ENCODE measurements at regions not wholly inside any gene's neighbourhood (a gene's known extent, or its start where the extent isn't known, plus 50 kb on each side); places are given as distances from the start of the nearest gene placed in this dataset.

DNA sequence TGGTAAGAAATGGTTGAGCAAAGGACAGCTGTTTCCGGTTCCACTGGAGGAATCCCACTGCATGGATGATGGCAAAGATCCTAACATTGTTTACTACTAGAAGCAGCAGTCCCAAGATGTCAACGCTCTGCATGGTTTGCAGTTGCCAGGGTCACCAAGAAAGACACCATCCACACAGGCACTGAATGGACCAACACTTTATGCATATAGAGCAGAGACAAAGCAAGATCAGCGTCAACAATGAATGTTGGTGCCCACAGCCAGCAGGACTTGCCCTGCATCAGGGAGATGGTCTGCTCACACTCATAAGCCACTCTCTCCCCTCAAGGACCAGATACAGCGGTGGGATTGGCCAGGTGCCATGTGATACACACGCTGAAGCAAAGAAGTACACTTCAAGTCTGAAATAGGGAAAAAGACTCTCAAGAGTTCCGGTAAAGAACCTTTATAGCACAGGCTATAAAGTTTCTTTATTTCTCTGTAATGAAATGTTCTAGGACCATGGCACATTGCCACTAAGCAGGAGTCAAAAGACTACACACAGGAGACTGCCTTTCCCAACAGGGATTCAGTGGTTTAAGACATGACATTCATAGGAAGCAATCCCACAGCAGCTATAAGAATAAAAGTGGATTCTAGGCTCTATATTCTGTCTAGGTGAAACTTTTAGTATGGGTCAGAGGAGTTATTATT is 133.2 kb upstream of the EPHA4 start:
- H3K27ac ChIP-seq (ENCODE audit: low read depth, low read length): no peak overlapping the region
- no peak for ATAC-seq
- H3K27me3 ChIP-seq (ENCODE audit: insufficient read depth, low read length): peaks cover 6% of the 10 kb centered on the region
- H2AFZ ChIP-seq (ENCODE audit: low read depth, low read length, poor library complexity, severe bottlenecking): no peak overlapping the region
- no peaks in the 10 kb centered on the region for H3K9me3 ChIP-seq (ENCODE audit: control insufficient read depth in 1 of 2, insufficient read depth in 1 of 2, low read depth in 1 of 2, low read length in 2 of 2)
- RAD21 ChIA-PET (ENCODE audit: low non-redundant PET in 1 of 2, low total read pairs in 2 of 2, uncharacterized antibody in 2 of 2, unreplicated experiment in 2 of 2): no interaction called here
- intact Hi-C loops (cut with micrococcal nuclease): no loop called here
- no peak overlapping the region for H3K4me2 ChIP-seq (ENCODE audit: low read length)
- H3K9ac ChIP-seq (ENCODE audit: low read length): no peak overlapping the region
- H3K79me2 ChIP-seq (ENCODE audit: insufficient read depth, low read length): no peaks in the 10 kb centered on the region
- no peak for TF ChIP-seq SP1 (IDR thresholded peaks at IDR 0.05; ENCODE audit: low read depth)
- TF ChIP-seq RAD21 (IDR thresholded peaks at IDR 0.05; ENCODE audit: low read depth): no peak
- TF ChIP-seq, protein P1, sequence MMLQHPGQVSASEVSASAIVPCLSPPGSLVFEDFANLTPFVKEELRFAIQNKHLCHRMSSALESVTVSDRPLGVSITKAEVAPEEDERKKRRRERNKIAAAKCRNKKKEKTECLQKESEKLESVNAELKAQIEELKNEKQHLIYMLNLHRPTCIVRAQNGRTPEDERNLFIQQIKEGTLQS (IDR thresholded peaks at IDR 0.05): no peak
- TF ChIP-seq YY1 (IDR thresholded peaks at IDR 0.05; ENCODE audit: extremely low read depth, insufficient replicate concordance, low read depth, low read length): no peak
- no peak for TF ChIP-seq SIN3A (IDR thresholded peaks at IDR 0.05; ENCODE audit: low read depth)
- no peak for TF ChIP-seq ZNF274 (IDR thresholded peaks at IDR 0.05; ENCODE audit: low read depth, low read length)
- TF ChIP-seq ELF1 (IDR thresholded peaks at IDR 0.05; ENCODE audit: borderline replicate concordance, low read depth): no peak
- CTCF ChIA-PET: no interaction called here
- H4K20me1 ChIP-seq (ENCODE audit: insufficient read depth): no peaks in the 10 kb centered on the region
- H3K4me1 ChIP-seq (ENCODE audit: control insufficient read depth in 1 of 2, insufficient read depth in 2 of 2, low read length in 2 of 2): no peaks in the 10 kb centered on the region
- no TSS peak for BruUV-seq (replicated peaks)
- no peak for DNase-seq (ENCODE audit: low read depth, low spot score)
- POLR2A ChIA-PET: no interaction called here
- H3K36me3 ChIP-seq (ENCODE audit: control insufficient read depth in 1 of 2, insufficient read depth in 2 of 2, low read length in 2 of 2): no peaks in the 10 kb centered on the region
- no peaks in the 10 kb centered on the region for H3K9me2 ChIP-seq (ENCODE audit: insufficient read depth)
- no peak overlapping the region for H3K4me3 ChIP-seq (replicated peaks in 1 of 2; ENCODE audit: low read depth in 1 of 2, low read length in 2 of 2)

DNA sequence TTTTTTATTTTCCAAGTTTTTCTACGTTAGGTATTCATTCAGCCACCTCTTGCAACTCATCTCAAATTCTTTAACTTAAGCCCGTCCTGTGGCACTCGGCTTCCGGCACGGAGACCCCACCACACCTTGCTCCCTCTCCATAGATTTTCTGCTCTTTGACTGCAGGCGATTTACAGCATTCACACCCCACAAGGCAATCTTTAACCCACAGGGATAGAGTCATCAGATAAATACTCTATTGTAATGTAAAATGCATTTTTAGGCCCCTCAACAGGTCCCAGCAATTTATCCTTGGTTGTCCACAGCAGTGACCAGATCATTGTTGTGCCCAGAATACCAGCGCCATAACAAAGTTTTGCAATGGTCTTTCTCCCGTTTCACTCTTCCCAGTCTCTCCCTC is 132.3 kb upstream of the EPHA4 start:
- no peak overlapping the region for H3K4me2 ChIP-seq (ENCODE audit: low read length)
- intact Hi-C loops (cut with micrococcal nuclease): no loop called here
- H3K9me3 ChIP-seq (ENCODE audit: control insufficient read depth in 1 of 2, insufficient read depth in 1 of 2, low read depth in 1 of 2, low read length in 2 of 2): no peaks in the 10 kb centered on the region
- TF ChIP-seq RAD21 (IDR thresholded peaks at IDR 0.05; ENCODE audit: low read depth): no peak
- TF ChIP-seq CBX3 (IDR thresholded peaks at IDR 0.05; ENCODE audit: low read depth): no peak
- TF ChIP-seq, protein P2, sequence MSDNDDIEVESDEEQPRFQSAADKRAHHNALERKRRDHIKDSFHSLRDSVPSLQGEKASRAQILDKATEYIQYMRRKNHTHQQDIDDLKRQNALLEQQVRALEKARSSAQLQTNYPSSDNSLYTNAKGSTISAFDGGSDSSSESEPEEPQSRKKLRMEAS (IDR thresholded peaks at IDR 0.05): no peak
- TF ChIP-seq POLR2A (IDR thresholded peaks at IDR 0.05; ENCODE audit: borderline replicate concordance, extremely low read depth, insufficient read depth, insufficient read length): no peak
- TF ChIP-seq TCF7L2 (IDR thresholded peaks at IDR 0.05; ENCODE audit: borderline replicate concordance, extremely low read depth, insufficient read depth, insufficient read length): no peak
- TF ChIP-seq, protein P1 (IDR thresholded peaks at IDR 0.05): no peak
- TF ChIP-seq SRF (IDR thresholded peaks at IDR 0.05; ENCODE audit: low read depth): no peak
- no peak for TF ChIP-seq YY1 (IDR thresholded peaks at IDR 0.05; ENCODE audit: extremely low read depth, insufficient replicate concordance, low read depth, low read length)
- peaks cover 13% of the 10 kb centered on the region; the same call in 1 of the 2 replicates for H3K27me3 ChIP-seq (ENCODE audit: insufficient read depth, low read length)
- ATAC-seq (no peak), DNase-seq (ENCODE audit: low read depth, low spot score) (no peak)
- ChIA-PET CTCF (no interaction called here), POLR2A (no interaction called here), RAD21 (ENCODE audit: low non-redundant PET in 1 of 2, low total read pairs in 2 of 2, uncharacterized antibody in 2 of 2, unreplicated experiment in 2 of 2) (no interaction called here)
- H4K20me1 ChIP-seq (ENCODE audit: insufficient read depth): no peaks in the 10 kb centered on the region
- no TSS peak for BruUV-seq (replicated peaks)
- H3K4me1 ChIP-seq (ENCODE audit: control insufficient read depth in 1 of 2, insufficient read depth in 2 of 2, low read length in 2 of 2): no peaks in the 10 kb centered on the region
- H3K4me3 ChIP-seq (replicated peaks in 1 of 2; ENCODE audit: low read depth in 1 of 2, low read length in 2 of 2): no peak overlapping the region
- H3K36me3 ChIP-seq (ENCODE audit: control insufficient read depth in 1 of 2, insufficient read depth in 2 of 2, low read length in 2 of 2): no peaks in the 10 kb centered on the region
- H3K27ac ChIP-seq (ENCODE audit: low read depth, low read length): no peak overlapping the region
- no peaks in the 10 kb centered on the region for H3K9me2 ChIP-seq (ENCODE audit: insufficient read depth)
- no peak overlapping the region for H2AFZ ChIP-seq (ENCODE audit: low read depth, low read length, poor library complexity, severe bottlenecking)
- no peak overlapping the region for H3K9ac ChIP-seq (ENCODE audit: low read length)
- H3K79me2 ChIP-seq (ENCODE audit: insufficient read depth, low read length): no peaks in the 10 kb centered on the region

Data from HCT116 (cell line).